Activated naive CD8-positive, alpha-beta T cell treated with anti-CD3 and anti-CD28 coated beads, Interleukin-2, amount 50 U/mL, for 24 hours (primary cell): ENCODE measurements at regions not wholly inside any gene's neighbourhood (a gene's known extent, or its start where the extent isn't known, plus 50 kb on each side); places are given as distances from the start of the nearest gene placed in this dataset.

Source experiments
- ATAC-seq: fragments of 150-1000 bp; cut with Tn5 transposase; one replicate; pipeline ENCODE4 v1.10.0; 2021
- DNase-seq: peaks from one replicate; pipeline ENCODE4 v3.0.0; 2021
- H3K27ac Mint-ChIP-seq: one replicate; pipeline ENCODE4 v1.8.0; 2021; ENCODE audit warnings: mild to moderate bottlenecking, mixed read lengths
- H3K27me3 Mint-ChIP-seq: one replicate; pipeline ENCODE4 v1.8.0; 2021; ENCODE audit warnings: mixed read lengths
- H3K36me3 Mint-ChIP-seq: one replicate; pipeline ENCODE4 v1.8.0; 2021; ENCODE audit warnings: low read depth, mixed read lengths
- H3K4me1 Mint-ChIP-seq: one replicate; pipeline ENCODE4 v1.8.0; 2021; ENCODE audit warnings: mixed read lengths
- H3K4me3 Mint-ChIP-seq: one replicate; pipeline ENCODE4 v1.8.0; 2021; ENCODE audit warnings: mild to moderate bottlenecking, moderate library complexity, mixed read lengths
- H3K9me3 Mint-ChIP-seq: one replicate; pipeline ENCODE4 v1.8.0; 2021; ENCODE audit warnings: mixed read lengths

- Mint-ChIP-seq H3K4me3 (no peak overlapping the region), H3K27me3 (no peaks in the 10 kb centered on the region)
- no peak for ATAC-seq
Observed at GRCh38 chr9:82363198-82363597, 374.6 kb downstream of the SPATA31D1 start.

GRCh38 chr9:82363682-82364081 is 375.1 kb downstream of the SPATA31D1 start:
- no peak for DNase-seq
- H3K4me3 Mint-ChIP-seq: no peak overlapping the region
- H3K27ac Mint-ChIP-seq: no peak overlapping the region
- H3K4me1 Mint-ChIP-seq: no peaks in the 10 kb centered on the region
- H3K9me3 Mint-ChIP-seq: peaks cover 8% of the 10 kb centered on the region
- ATAC-seq: no peak
- no peaks in the 10 kb centered on the region for H3K36me3 Mint-ChIP-seq
- H3K27me3 Mint-ChIP-seq: no peaks in the 10 kb centered on the region

More at GRCh38 chr9:82363198-82363597, 374.6 kb downstream of the SPATA31D1 start:
- no peak overlapping the region for H3K27ac Mint-ChIP-seq
- H3K4me1 Mint-ChIP-seq: no peaks in the 10 kb centered on the region
- no peaks in the 10 kb centered on the region for H3K36me3 Mint-ChIP-seq
- no peak for DNase-seq
- peaks cover 8% of the 10 kb centered on the region for H3K9me3 Mint-ChIP-seq

- no peaks in the 10 kb centered on the region for H3K4me1 Mint-ChIP-seq
- no peaks in the 10 kb centered on the region for H3K27me3 Mint-ChIP-seq
- no peaks in the 10 kb centered on the region for H3K36me3 Mint-ChIP-seq
- no peak overlapping the region for H3K27ac Mint-ChIP-seq
- H3K9me3 Mint-ChIP-seq: peaks cover 4% of the 10 kb centered on the region
- ATAC-seq: no peak
- H3K4me3 Mint-ChIP-seq: no peak overlapping the region
- DNase-seq: no peak
Observed at GRCh38 chr9:82367016-82367415, 378.4 kb downstream of the SPATA31D1 start.

GRCh38 chr9:82367929-82368328 is 379.4 kb downstream of the SPATA31D1 start:
- Mint-ChIP-seq H3K36me3 (no peaks in the 10 kb centered on the region), H3K4me1 (no peaks in the 10 kb centered on the region), H3K9me3 (peaks cover 6% of the 10 kb centered on the region), H3K27me3 (no peaks in the 10 kb centered on the region), H3K4me3 (no peak overlapping the region), H3K27ac (no peak overlapping the region)
- no peak for DNase-seq
- ATAC-seq: no peak

GRCh38 chr9:82369251-82369945 is 380.8 kb downstream of the SPATA31D1 start:
- peaks cover 8% of the 10 kb centered on the region for H3K9me3 Mint-ChIP-seq
- H3K4me1 Mint-ChIP-seq: no peaks in the 10 kb centered on the region
- no peaks in the 10 kb centered on the region for H3K36me3 Mint-ChIP-seq
- no peak overlapping the region for H3K27ac Mint-ChIP-seq
- no peak for DNase-seq
- ATAC-seq: no peak
- no peaks in the 10 kb centered on the region for H3K27me3 Mint-ChIP-seq
- no peak overlapping the region for H3K4me3 Mint-ChIP-seq

- ATAC-seq (no peak), DNase-seq (no peak)
- H3K4me1 Mint-ChIP-seq: no peaks in the 10 kb centered on the region
- H3K27me3 Mint-ChIP-seq: no peaks in the 10 kb centered on the region
- H3K4me3 Mint-ChIP-seq: no peak overlapping the region
- peaks cover 12% of the 10 kb centered on the region for H3K9me3 Mint-ChIP-seq
- no peak overlapping the region for H3K27ac Mint-ChIP-seq
- no peaks in the 10 kb centered on the region for H3K36me3 Mint-ChIP-seq
Observed at GRCh38 chr9:82375041-82375440, 386.5 kb downstream of the SPATA31D1 start.

GRCh38 chr9:82376677-82377232 is 388.2 kb downstream of the SPATA31D1 start:
- Mint-ChIP-seq H3K9me3 (peaks cover 12% of the 10 kb centered on the region), H3K4me3 (no peak overlapping the region), H3K4me1 (no peaks in the 10 kb centered on the region), H3K36me3 (no peaks in the 10 kb centered on the region), H3K27me3 (no peaks in the 10 kb centered on the region), H3K27ac (no peak overlapping the region)
- DNase-seq: no peak
- ATAC-seq: no peak

- Mint-ChIP-seq H3K36me3 (no peaks in the 10 kb centered on the region), H3K4me1 (no peaks in the 10 kb centered on the region)
- DNase-seq: no peak
Observed at GRCh38 chr9:82382887-82383616, 394.5 kb downstream of the SPATA31D1 start.

GRCh38 chr9:82385633-82386032 is 397.1 kb downstream of the SPATA31D1 start:
- Mint-ChIP-seq H3K9me3 (peaks cover 22% of the 10 kb centered on the region), H3K36me3 (no peaks in the 10 kb centered on the region), H3K27me3 (no peaks in the 10 kb centered on the region), H3K4me3 (no peak overlapping the region), H3K27ac (no peak overlapping the region), H3K4me1 (no peaks in the 10 kb centered on the region)
- DNase-seq (no peak), ATAC-seq (no peak)

More at GRCh38 chr9:82382887-82383616, 394.5 kb downstream of the SPATA31D1 start:
- ATAC-seq: no peak
- Mint-ChIP-seq H3K27me3 (no peaks in the 10 kb centered on the region), H3K4me3 (no peak overlapping the region), H3K27ac (no peak overlapping the region), H3K9me3 (peaks cover 16% of the 10 kb centered on the region)

GRCh38 chr9:82397534-82397933 is 409.0 kb downstream of the SPATA31D1 start:
- no peaks in the 10 kb centered on the region for H3K9me3 Mint-ChIP-seq
- no peak overlapping the region for H3K4me3 Mint-ChIP-seq
- H3K27me3 Mint-ChIP-seq: no peaks in the 10 kb centered on the region
- ATAC-seq (no peak), DNase-seq (no peak)
- H3K4me1 Mint-ChIP-seq: no peaks in the 10 kb centered on the region
- no peaks in the 10 kb centered on the region for H3K36me3 Mint-ChIP-seq
- H3K27ac Mint-ChIP-seq: no peak overlapping the region

- no peaks in the 10 kb centered on the region for H3K27me3 Mint-ChIP-seq
- no peak overlapping the region for H3K27ac Mint-ChIP-seq
- no peaks in the 10 kb centered on the region for H3K36me3 Mint-ChIP-seq
- H3K4me3 Mint-ChIP-seq: no peak overlapping the region
- no peak for ATAC-seq
- no peaks in the 10 kb centered on the region for H3K4me1 Mint-ChIP-seq
- no peak for DNase-seq
- H3K9me3 Mint-ChIP-seq: peaks cover 5% of the 10 kb centered on the region
Observed at GRCh38 chr9:82404196-82404870, 415.8 kb downstream of the SPATA31D1 start.

- no peak for DNase-seq
- Mint-ChIP-seq H3K4me3 (no peak overlapping the region), H3K27me3 (no peaks in the 10 kb centered on the region), H3K36me3 (no peaks in the 10 kb centered on the region), H3K9me3 (peaks cover 5% of the 10 kb centered on the region), H3K27ac (no peak overlapping the region), H3K4me1 (no peaks in the 10 kb centered on the region)
- no peak for ATAC-seq
Observed at GRCh38 chr9:82404881-82405280, 416.3 kb downstream of the SPATA31D1 start.

GRCh38 chr9:82406456-82407085 is 418.0 kb downstream of the SPATA31D1 start:
- no peaks in the 10 kb centered on the region for H3K4me1 Mint-ChIP-seq
- no peak overlapping the region for H3K4me3 Mint-ChIP-seq
- H3K9me3 Mint-ChIP-seq: peaks cover 5% of the 10 kb centered on the region
- no peaks in the 10 kb centered on the region for H3K27me3 Mint-ChIP-seq
- DNase-seq (no peak), ATAC-seq (no peak)
- H3K27ac Mint-ChIP-seq: no peak overlapping the region
- no peaks in the 10 kb centered on the region for H3K36me3 Mint-ChIP-seq

- Mint-ChIP-seq H3K9me3 (peaks cover 14% of the 10 kb centered on the region), H3K27ac (no peak overlapping the region), H3K36me3 (no peaks in the 10 kb centered on the region), H3K27me3 (no peaks in the 10 kb centered on the region), H3K4me1 (no peaks in the 10 kb centered on the region), H3K4me3 (no peak overlapping the region)
- DNase-seq (no peak), ATAC-seq (no peak)
Observed at GRCh38 chr9:82410306-82410705, 421.7 kb downstream of the SPATA31D1 start.
